ENCODE measurements at regions not wholly inside any gene's neighbourhood (a gene's known extent, or its start where the extent isn't known, plus 50 kb on each side); places are given as distances from the start of the nearest gene placed in this dataset.

DNA sequence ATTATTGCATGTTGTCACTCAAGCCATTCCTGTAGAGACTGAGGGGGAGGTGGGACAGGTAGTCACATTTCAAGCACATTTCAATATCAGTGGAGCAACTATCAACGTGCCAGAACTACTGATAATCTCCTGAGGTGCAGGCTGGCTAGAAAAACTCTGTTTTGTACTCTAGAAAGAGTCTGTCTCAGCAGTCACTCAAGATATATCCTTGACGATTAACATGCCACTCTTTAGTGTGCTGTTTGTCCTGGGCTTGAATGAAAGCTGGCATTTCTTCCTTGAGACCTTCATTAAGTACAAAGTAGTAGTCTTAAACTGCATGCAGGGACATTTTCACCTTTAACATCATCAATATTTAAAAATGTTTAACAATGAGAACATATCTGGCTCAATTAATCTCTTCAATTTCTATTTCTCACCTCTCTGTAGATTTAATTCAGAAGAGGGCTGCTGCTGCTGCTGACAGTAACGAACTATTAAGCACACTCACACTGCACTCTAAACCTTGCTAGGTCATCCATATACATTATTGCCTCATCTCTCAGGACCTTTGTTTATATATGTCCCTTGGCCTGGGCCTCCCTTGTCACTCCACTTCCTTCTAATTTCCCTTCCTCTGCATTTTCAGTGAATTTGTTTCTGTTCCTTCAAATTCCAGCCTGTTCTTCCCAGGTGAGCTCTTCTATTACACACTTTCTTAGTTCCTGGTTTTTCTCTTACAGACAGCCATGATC is 412.0 kb downstream of the HAPSTR1 start:
- TF ChIP-seq, protein P1, sequence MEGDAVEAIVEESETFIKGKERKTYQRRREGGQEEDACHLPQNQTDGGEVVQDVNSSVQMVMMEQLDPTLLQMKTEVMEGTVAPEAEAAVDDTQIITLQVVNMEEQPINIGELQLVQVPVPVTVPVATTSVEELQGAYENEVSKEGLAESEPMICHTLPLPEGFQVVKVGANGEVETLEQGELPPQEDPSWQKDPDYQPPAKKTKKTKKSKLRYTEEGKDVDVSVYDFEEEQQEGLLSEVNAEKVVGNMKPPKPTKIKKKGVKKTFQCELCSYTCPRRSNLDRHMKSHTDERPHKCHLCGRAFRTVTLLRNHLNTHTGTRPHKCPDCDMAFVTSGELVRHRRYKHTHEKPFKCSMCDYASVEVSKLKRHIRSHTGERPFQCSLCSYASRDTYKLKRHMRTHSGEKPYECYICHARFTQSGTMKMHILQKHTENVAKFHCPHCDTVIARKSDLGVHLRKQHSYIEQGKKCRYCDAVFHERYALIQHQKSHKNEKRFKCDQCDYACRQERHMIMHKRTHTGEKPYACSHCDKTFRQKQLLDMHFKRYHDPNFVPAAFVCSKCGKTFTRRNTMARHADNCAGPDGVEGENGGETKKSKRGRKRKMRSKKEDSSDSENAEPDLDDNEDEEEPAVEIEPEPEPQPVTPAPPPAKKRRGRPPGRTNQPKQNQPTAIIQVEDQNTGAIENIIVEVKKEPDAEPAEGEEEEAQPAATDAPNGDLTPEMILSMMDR (IDR thresholded peaks at IDR 0.05; ENCODE audit: low read length) = no peak
- no peak for TF ChIP-seq EZH2 (optimal IDR thresholded peaks at IDR 0.05; ENCODE audit: low read depth, low read length)
- no peak for TF ChIP-seq EZH2phosphoT487 (IDR thresholded peaks at IDR 0.05; ENCODE audit: low read length)
